ENCODE measurements at regions not wholly inside any gene's neighbourhood (a gene's known extent, or its start where the extent isn't known, plus 50 kb on each side); places are given as distances from the start of the nearest gene placed in this dataset.

- H3K27ac ChIP-seq (ENCODE audit: extremely low read length, insufficient read depth, low read length) = no peak overlapping the region
- H3K4me2 ChIP-seq (ENCODE audit: low read depth, low read length) = no peak overlapping the region
- no peak overlapping the region for H3K4me3 ChIP-seq (replicated peaks in 1 of 3; ENCODE audit: insufficient read depth in 1 of 3, low read depth in 2 of 3, low read length in 3 of 3)
- H4K20me1 ChIP-seq (ENCODE audit: insufficient read depth, low read length) = no peaks in the 10 kb centered on the region
- no peak overlapping the region for H2AFZ ChIP-seq (ENCODE audit: low read length)
- TF ChIP-seq ZNF713 (CRISPR knock-in tag; IDR thresholded peaks at IDR 0.05) = no peak
- no peak for TF ChIP-seq ZNF580 (CRISPR knock-in tag; IDR thresholded peaks at IDR 0.05; ENCODE audit: borderline replicate concordance, low read depth)
- TF ChIP-seq ZSCAN22 (CRISPR knock-in tag; IDR thresholded peaks at IDR 0.05) = no peak
- no peak for TF ChIP-seq ZNF607 (CRISPR knock-in tag; IDR thresholded peaks at IDR 0.05; ENCODE audit: borderline replicate concordance)
- no peak for TF ChIP-seq ZMYM2 (CRISPR knock-in tag; IDR thresholded peaks at IDR 0.05)
- TF ChIP-seq FOXP1 (IDR thresholded peaks at IDR 0.05) = no peak
- TF ChIP-seq FOXP1 (CRISPR knock-in tag; IDR thresholded peaks at IDR 0.05) = no peak
- no peak for TF ChIP-seq ZFY (CRISPR knock-in tag; IDR thresholded peaks at IDR 0.05)
- TF ChIP-seq PATZ1 (CRISPR knock-in tag; IDR thresholded peaks at IDR 0.05) = no peak
- no peak for TF ChIP-seq SMARCE1 (IDR thresholded peaks at IDR 0.05; ENCODE audit: borderline replicate concordance)
- no peak for TF ChIP-seq AGO1 (IDR thresholded peaks at IDR 0.05; ENCODE audit: low read depth, low read length, poor library complexity, severe bottlenecking)
- TF ChIP-seq NR2C2 (CRISPR knock-in tag; IDR thresholded peaks at IDR 0.05; ENCODE audit: borderline replicate concordance) = no peak
- no peak for TF ChIP-seq SAP130 (CRISPR knock-in tag; IDR thresholded peaks at IDR 0.05; ENCODE audit: low read depth)
- H3K9me3 ChIP-seq (ENCODE audit: low read length) = no peaks in the 10 kb centered on the region
- CTCF ChIA-PET (ENCODE audit: low intra/inter-chr PET ratio, low total read pairs) = no interaction called here
- intact Hi-C loops (cut with micrococcal nuclease; ENCODE audit: unreplicated experiment) = no loop called here
- no peaks in the 10 kb centered on the region for H3K36me3 ChIP-seq (replicated peaks in 1 of 2; ENCODE audit: control insufficient read depth in 1 of 2, insufficient read depth in 2 of 2, low read length in 2 of 2)
- FAIRE-seq (no peak), DNase-seq (ENCODE audit: low spot score) (no peak), ATAC-seq (no peak)
- in situ Hi-C loops (cut with HindIII; ENCODE audit: extremely low pct_ligation_motif_present, low pct_unique_long_range_greater_than_20kb) = no loop called here
- peaks cover 6 to 47% of the 10 kb centered on the region in 2 experiments; a peak in 4 of 5 replicates for H3K27me3 ChIP-seq (ENCODE audit: control insufficient read depth in 1 of 2, insufficient read depth in 2 of 2, low read length in 2 of 2)
- POLR2A ChIA-PET = no interaction called here
- 4% methylated on average over 13 of the region's 16 CpGs for WGBS (ENCODE audit: low lambda C conversion rate)
- no TSS peak for BruUV-seq (replicated peaks)
- no peaks in the 10 kb centered on the region for H3K79me2 ChIP-seq (ENCODE audit: insufficient read depth, low read length)
- no peaks in the 10 kb centered on the region for H3K4me1 ChIP-seq (ENCODE audit: insufficient read depth, low read length)
- H3K9ac ChIP-seq (ENCODE audit: insufficient read depth, low read depth, low read length) = no peak overlapping the region
These were observed 630.2 kb downstream of the BRD1 start for GRCh38 chr22:49197505-49197904.

All from HepG2 (cell line).